ENCODE measurements at regions not wholly inside any gene's neighbourhood (a gene's known extent, or its start where the extent isn't known, plus 50 kb on each side); places are given as distances from the start of the nearest gene placed in this dataset.

DNA sequence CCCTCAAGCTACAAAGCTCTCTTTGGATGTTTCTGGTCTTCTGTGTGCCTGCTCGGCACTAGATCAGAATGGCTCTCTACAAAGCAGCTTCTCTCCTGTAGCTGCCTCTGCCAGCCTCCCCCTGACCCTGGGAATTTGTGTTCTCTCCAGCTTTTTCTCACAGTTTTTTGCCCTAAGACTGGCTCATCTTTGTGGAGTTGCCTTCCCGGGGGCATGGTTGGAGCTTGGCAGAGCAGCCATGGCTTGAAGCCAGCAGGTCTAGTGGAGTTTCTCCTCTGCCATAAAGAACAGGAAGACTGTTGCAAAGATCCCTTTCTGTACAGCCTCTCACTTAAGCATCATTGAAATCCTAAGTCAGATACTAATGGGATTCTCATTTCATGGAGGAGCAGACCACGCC lies 163.3 kb upstream of the MAMLD1 start:
- DNase-seq: no peak
- no peak overlapping the region for H3K4me3 ChIP-seq
- H3K27me3 ChIP-seq: no peaks in the 10 kb centered on the region
- H3K36me3 ChIP-seq: no peaks in the 10 kb centered on the region
- H3K4me1 ChIP-seq: no peaks in the 10 kb centered on the region
- intact Hi-C loops (cut with DNase I; ENCODE audit: low total_unique reads): no loop called here
- TF ChIP-seq POLR2A (IDR thresholded peaks at IDR 0.05): no peak
- TF ChIP-seq, protein P1, sequence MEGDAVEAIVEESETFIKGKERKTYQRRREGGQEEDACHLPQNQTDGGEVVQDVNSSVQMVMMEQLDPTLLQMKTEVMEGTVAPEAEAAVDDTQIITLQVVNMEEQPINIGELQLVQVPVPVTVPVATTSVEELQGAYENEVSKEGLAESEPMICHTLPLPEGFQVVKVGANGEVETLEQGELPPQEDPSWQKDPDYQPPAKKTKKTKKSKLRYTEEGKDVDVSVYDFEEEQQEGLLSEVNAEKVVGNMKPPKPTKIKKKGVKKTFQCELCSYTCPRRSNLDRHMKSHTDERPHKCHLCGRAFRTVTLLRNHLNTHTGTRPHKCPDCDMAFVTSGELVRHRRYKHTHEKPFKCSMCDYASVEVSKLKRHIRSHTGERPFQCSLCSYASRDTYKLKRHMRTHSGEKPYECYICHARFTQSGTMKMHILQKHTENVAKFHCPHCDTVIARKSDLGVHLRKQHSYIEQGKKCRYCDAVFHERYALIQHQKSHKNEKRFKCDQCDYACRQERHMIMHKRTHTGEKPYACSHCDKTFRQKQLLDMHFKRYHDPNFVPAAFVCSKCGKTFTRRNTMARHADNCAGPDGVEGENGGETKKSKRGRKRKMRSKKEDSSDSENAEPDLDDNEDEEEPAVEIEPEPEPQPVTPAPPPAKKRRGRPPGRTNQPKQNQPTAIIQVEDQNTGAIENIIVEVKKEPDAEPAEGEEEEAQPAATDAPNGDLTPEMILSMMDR (IDR thresholded peaks at IDR 0.05): no peak
- H3K27ac ChIP-seq: no peak overlapping the region
- no peaks in the 10 kb centered on the region for H3K9me3 ChIP-seq

DNA sequence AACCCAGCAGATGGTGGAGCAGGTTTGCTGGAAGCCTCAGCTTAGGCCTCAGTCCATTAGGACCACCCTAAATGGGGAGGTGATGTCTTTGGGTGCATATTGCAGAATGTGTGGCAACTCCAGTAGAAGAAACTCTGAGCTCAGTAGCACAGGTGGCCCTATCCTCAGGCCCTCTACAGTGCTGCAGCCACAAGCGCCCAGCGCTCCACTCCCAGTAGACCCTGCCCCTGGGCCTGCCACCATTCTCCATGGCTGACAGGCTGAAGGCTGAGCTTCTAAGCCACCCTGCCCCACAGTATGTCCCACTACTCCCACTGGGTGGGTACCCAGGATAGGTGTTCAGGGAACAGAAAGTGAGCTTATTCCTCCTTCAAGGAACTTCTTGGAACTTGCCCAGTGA lies 162.8 kb upstream of the MAMLD1 start:
- peak overlapping the region in 1 of 2 donors; percentile 24 for H3K27ac ChIP-seq

DNA sequence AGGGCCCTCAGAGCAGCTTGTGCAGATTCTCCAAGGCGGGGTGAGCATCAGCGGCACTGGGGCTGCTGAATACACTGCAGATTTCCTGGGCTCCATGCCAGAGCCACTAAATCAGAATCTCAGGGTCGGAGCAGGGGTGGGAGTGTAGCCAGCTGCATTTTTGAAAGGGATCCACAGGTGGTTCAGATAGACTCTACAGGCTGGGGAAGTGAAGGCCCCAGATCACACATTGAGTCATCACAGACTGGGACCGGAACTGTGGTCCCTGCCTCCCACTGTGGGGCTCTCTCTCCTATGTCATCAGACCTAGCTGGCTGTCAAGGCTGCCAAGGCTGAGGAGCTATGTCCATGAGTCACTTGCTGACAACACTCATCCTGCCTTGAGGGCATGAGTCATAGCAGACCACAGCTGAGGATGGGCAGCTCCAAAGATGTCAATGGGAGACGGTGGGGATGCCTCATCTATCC lies 162.3 kb upstream of the MAMLD1 start:
- intact Hi-C loops (cut with DNase I; ENCODE audit: low total_unique reads): no loop called here
- DNase-seq: peak; percentile 50 to 65
- peak overlapping the region in 1 of 2 donors; percentile 24 for H3K27ac ChIP-seq
- no peaks in the 10 kb centered on the region for H3K27me3 ChIP-seq
- H3K4me3 ChIP-seq: no peak overlapping the region
- H3K9me3 ChIP-seq: no peaks in the 10 kb centered on the region
- no peaks in the 10 kb centered on the region for H3K36me3 ChIP-seq
- TF ChIP-seq, protein P1 (IDR thresholded peaks at IDR 0.05): no peak
- TF ChIP-seq POLR2A (IDR thresholded peaks at IDR 0.05): no peak
- H3K4me1 ChIP-seq: no peaks in the 10 kb centered on the region

More for the DNA sequence above, 162.8 kb upstream of the MAMLD1 start:
- Histone ChIP-seq H3K27me3 (no peaks in the 10 kb centered on the region), H3K9me3 (no peaks in the 10 kb centered on the region), H3K4me1 (no peaks in the 10 kb centered on the region), H3K36me3 (no peaks in the 10 kb centered on the region), H3K4me3 (no peak overlapping the region)
- no peak for DNase-seq
- intact Hi-C loops (cut with DNase I; ENCODE audit: low total_unique reads): no loop called here
- TF ChIP-seq, protein P1 (IDR thresholded peaks at IDR 0.05): no peak
- TF ChIP-seq POLR2A (IDR thresholded peaks at IDR 0.05): no peak

DNA sequence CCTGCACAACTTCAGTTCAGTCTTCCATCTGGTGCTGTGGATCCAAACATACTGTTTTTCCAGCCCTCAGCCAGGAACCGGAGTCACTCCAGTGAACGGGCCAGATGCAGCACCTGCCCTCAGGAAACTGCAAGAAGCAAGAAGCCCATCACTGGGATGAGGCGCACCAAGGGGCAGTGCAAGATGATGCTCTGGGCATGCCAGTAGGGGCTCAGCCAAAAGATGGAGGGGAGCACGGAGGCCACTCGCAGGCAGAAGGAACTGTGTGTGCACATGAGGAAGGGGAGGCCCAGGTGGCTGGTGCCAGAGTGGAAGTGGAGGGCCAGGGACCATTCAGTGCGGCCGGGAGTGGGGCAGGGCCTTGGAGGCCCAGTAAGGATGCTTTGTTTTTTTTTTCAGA lies 161.7 kb upstream of the MAMLD1 start:
- TF ChIP-seq, protein P1 (IDR thresholded peaks at IDR 0.05): no peak
- no peak for TF ChIP-seq POLR2A (IDR thresholded peaks at IDR 0.05)
- no peaks in the 10 kb centered on the region for H3K27me3 ChIP-seq
- H3K27ac ChIP-seq: peak overlapping the region in 1 of 2 donors; percentile 1
- H3K4me1 ChIP-seq: no peaks in the 10 kb centered on the region
- no peaks in the 10 kb centered on the region for H3K9me3 ChIP-seq
- H3K4me3 ChIP-seq: no peak overlapping the region
- intact Hi-C loops (cut with DNase I; ENCODE audit: low total_unique reads): no loop called here
- DNase-seq: no peak
- no peaks in the 10 kb centered on the region for H3K36me3 ChIP-seq

DNA sequence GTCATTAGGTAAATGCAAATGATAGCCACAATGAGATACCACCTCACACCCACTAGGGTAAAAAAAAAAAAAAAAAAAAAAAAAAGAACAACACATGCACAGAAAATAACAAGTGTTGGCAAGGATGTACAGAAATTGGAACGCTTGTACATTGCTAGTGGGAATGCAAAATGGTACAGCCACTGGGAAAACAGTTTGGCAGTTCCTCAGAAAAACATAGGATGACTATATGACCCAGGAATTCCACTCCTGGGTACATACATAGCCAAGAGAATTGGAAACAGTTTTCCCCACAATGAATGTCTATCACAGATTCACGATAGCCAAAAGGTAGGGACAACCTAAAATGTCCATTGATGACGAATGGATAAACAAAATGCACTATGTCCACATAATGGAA lies 161.3 kb upstream of the MAMLD1 start:
- no peak for DNase-seq
- Histone ChIP-seq H3K27me3 (no peaks in the 10 kb centered on the region), H3K4me3 (no peak overlapping the region), H3K36me3 (no peaks in the 10 kb centered on the region), H3K9me3 (no peaks in the 10 kb centered on the region), H3K4me1 (no peaks in the 10 kb centered on the region), H3K27ac (no peak overlapping the region)
- intact Hi-C loops (cut with DNase I; ENCODE audit: low total_unique reads): no loop called here
- TF ChIP-seq, protein P1 (IDR thresholded peaks at IDR 0.05): no peak
- no peak for TF ChIP-seq POLR2A (IDR thresholded peaks at IDR 0.05)
